ENCODE measurements at regions not wholly inside any gene's neighbourhood (a gene's known extent, or its start where the extent isn't known, plus 50 kb on each side); places are given as distances from the start of the nearest gene placed in this dataset.

DNA sequence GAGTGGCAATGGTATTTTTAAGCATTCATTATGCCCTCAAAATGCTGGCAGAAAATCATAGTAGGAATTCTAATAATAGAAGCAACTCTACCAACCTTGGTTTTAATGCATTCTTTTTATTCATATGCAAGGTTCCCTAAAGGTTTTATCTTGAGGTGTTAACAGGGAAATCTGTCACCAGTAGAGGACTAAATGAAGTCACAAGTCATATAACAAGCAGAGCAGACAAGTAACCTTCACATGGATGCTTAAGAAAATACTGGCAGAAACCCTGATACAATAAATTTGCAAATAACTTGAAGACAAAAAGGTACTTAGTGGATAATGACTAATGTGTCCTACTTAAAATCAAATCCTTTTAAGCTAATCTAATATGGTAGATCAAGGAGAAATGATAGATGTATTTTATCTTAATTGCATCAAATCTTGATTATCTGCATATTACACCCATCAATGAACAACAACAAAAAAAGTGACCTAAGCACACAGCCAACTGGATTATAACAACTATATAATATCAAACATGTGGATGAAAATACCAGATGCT is 73.3 kb downstream of the RFC3 start:
- no peak for FAIRE-seq
- TF ChIP-seq POLR2A (IDR thresholded peaks at IDR 0.05; ENCODE audit: low read depth, low read length): no peak
- no peak for TF ChIP-seq POLR2AphosphoS5 (IDR thresholded peaks at IDR 0.05; ENCODE audit: low read depth, low read length)
- TF ChIP-seq TAF1 (IDR thresholded peaks at IDR 0.05; ENCODE audit: borderline replicate concordance, low read depth, low read length): no peak
- DNase-seq (ENCODE audit: insufficient read length): no peak

DNA sequence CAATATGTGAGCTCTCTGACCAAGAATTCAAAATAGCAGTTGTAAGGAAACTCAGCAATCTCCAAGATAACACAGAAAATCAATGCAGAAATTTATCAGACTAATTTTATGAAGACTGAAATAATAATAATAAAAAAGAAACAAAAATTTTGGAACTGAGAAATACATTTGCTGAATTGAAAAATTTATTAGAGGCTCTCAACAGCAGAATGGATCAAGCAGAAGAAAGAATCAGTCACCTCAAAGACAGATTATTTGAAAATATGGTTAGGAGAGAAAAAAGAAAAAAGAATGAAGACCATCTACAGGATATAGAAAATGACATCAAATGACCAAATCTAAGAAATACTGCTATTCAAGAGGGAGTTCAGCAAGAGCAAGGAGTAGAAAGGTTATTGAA is 75.6 kb downstream of the RFC3 start:
- DNase-seq (ENCODE audit: insufficient read length) (no peak), FAIRE-seq (no peak)
- TF ChIP-seq POLR2AphosphoS5 (IDR thresholded peaks at IDR 0.05; ENCODE audit: low read depth, low read length) (no peak), POLR2A (IDR thresholded peaks at IDR 0.05; ENCODE audit: low read depth, low read length) (no peak), TAF1 (IDR thresholded peaks at IDR 0.05; ENCODE audit: borderline replicate concordance, low read depth, low read length) (no peak)

GRCh38 chr13:33904431-33904830 is 86.5 kb downstream of the RFC3 start:
- FAIRE-seq: no peak
- TF ChIP-seq POLR2AphosphoS5 (IDR thresholded peaks at IDR 0.05; ENCODE audit: low read depth, low read length) (no peak), POLR2A (IDR thresholded peaks at IDR 0.05; ENCODE audit: low read depth, low read length) (no peak), TAF1 (IDR thresholded peaks at IDR 0.05; ENCODE audit: borderline replicate concordance, low read depth, low read length) (no peak)
- DNase-seq (ENCODE audit: insufficient read length): no peak

DNA sequence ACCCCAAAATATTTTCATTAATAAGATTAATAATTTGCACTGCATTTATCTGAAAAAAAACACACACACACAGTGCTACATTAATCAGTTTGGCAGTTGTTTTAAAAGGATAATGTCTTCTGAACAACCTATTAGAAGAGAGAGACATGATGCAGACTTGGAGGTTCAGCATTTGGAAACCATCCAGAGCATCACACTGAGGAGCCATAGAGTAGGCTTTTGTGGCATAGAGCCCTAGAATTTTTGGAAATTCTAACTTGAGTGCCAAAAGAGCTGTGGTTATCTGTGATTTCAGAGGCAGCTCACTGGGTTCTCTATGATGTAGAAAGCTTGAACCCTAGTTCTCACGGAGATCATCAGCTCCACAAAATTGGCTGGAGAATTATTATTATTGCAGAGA is 90.2 kb downstream of the RFC3 start:
- no peak for DNase-seq (ENCODE audit: insufficient read length)
- TF ChIP-seq TAF1 (IDR thresholded peaks at IDR 0.05; ENCODE audit: borderline replicate concordance, low read depth, low read length) (no peak), POLR2AphosphoS5 (IDR thresholded peaks at IDR 0.05; ENCODE audit: low read depth, low read length) (no peak), POLR2A (IDR thresholded peaks at IDR 0.05; ENCODE audit: low read depth, low read length) (no peak)
- FAIRE-seq: no peak

DNA sequence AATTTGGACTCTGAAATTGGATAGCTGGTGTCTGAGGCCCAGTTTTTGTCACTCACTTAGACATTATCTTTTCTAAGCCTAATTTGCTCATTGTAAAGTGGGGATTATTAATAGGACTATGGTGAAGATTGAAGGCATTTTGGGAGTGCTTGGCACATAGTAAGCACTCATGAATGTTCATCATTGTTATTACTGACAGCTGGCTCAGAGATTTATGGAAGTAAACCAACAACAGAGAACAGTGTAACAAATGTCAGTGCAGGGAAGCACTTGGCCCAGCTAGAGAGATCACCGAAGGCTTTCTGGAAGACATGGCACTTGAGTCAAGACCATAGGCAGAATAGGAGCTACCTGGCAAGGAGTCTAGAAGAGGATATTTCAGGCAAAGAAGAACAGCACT is 92.3 kb downstream of the RFC3 start:
- FAIRE-seq: no peak

DNA sequence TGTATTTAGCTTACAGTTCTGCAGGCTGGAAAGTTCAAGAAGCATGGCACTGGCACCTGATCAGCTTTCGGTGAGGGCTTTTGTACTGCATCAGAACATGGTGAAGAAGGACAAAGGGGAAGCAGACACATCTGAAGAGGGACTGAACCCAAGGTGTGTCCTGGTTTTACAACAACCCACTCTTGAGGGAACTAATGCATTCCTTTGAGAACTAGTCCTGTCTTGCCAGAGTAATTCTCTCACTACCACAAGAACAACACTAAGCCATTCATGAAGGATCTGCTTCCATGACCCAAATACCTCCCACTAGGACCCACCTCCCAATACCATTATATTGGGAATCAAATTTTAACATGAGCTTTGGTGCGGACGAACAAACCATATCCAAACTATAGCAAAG is 93.6 kb downstream of the RFC3 start:
- FAIRE-seq (no peak), DNase-seq (ENCODE audit: insufficient read length) (no peak)
- TF ChIP-seq POLR2AphosphoS5 (IDR thresholded peaks at IDR 0.05; ENCODE audit: low read depth, low read length) (no peak), POLR2A (IDR thresholded peaks at IDR 0.05; ENCODE audit: low read depth, low read length) (no peak), TAF1 (IDR thresholded peaks at IDR 0.05; ENCODE audit: borderline replicate concordance, low read depth, low read length) (no peak)

More for the DNA sequence above, 92.3 kb downstream of the RFC3 start:
- DNase-seq (ENCODE audit: insufficient read length): no peak
- TF ChIP-seq POLR2A (IDR thresholded peaks at IDR 0.05; ENCODE audit: low read depth, low read length) (no peak), TAF1 (IDR thresholded peaks at IDR 0.05; ENCODE audit: borderline replicate concordance, low read depth, low read length) (no peak), POLR2AphosphoS5 (IDR thresholded peaks at IDR 0.05; ENCODE audit: low read depth, low read length) (no peak)

GRCh38 chr13:33913829-33914228 is 95.9 kb downstream of the RFC3 start:
- TF ChIP-seq POLR2AphosphoS5 (IDR thresholded peaks at IDR 0.05; ENCODE audit: low read depth, low read length): no peak
- no peak for TF ChIP-seq POLR2A (IDR thresholded peaks at IDR 0.05; ENCODE audit: low read depth, low read length)
- no peak for TF ChIP-seq TAF1 (IDR thresholded peaks at IDR 0.05; ENCODE audit: borderline replicate concordance, low read depth, low read length)
- DNase-seq (ENCODE audit: insufficient read length) (no peak), FAIRE-seq (no peak)

- TF ChIP-seq POLR2A (IDR thresholded peaks at IDR 0.05; ENCODE audit: low read depth, low read length): no peak
- FAIRE-seq (no peak), DNase-seq (ENCODE audit: insufficient read length) (no peak)
Observed at GRCh38 chr13:33917190-33917589, 99.2 kb downstream of the RFC3 start.

- FAIRE-seq (no peak), DNase-seq (ENCODE audit: insufficient read length) (no peak)
- TF ChIP-seq TAF1 (IDR thresholded peaks at IDR 0.05; ENCODE audit: borderline replicate concordance, low read depth, low read length) (no peak), POLR2A (IDR thresholded peaks at IDR 0.05; ENCODE audit: low read depth, low read length) (no peak), POLR2AphosphoS5 (IDR thresholded peaks at IDR 0.05; ENCODE audit: low read depth, low read length) (no peak)
Observed at GRCh38 chr13:33918199-33918932, 100.4 kb downstream of the RFC3 start.

DNA sequence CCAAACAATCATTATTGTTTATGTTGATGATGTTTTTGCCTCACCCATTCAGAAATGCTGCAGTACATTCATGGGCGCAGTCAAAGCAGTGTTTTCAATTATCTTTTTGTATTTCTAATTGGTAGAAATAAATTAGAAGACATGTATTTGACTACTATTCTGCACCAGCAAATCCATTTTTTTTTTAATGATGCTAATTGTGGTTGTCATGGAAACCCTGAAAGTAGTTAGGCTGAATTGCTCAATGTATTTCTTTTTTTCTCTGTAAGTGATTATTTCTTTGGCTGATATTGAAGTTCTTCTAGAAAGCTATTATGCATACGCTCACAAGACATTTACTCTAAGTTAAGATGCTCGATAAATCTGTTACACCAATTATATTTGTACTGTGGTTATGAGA is 101.2 kb downstream of the RFC3 start:
- no peak for TF ChIP-seq POLR2A (IDR thresholded peaks at IDR 0.05; ENCODE audit: low read depth, low read length)
- no peak for TF ChIP-seq POLR2AphosphoS5 (IDR thresholded peaks at IDR 0.05; ENCODE audit: low read depth, low read length)
- no peak for TF ChIP-seq TAF1 (IDR thresholded peaks at IDR 0.05; ENCODE audit: borderline replicate concordance, low read depth, low read length)
- FAIRE-seq (no peak), DNase-seq (ENCODE audit: insufficient read length) (no peak)

DNA sequence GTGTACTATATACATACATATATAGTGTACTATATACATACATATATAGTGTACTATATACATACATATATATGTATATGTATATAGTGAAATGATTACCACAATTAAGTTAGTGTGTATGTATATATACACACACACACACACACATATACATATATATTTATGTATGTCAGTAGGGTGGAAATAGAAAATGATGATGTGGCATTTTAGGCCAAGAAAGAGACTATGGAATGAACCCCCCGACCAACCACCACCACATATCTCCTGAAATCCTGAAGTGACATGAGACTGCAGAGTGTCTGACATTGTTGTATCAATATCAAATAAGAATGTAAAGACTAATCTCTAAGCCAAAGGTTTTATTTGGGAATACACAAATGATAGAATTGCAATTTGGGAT is 107.6 kb downstream of the RFC3 start:
- TF ChIP-seq POLR2A (IDR thresholded peaks at IDR 0.05; ENCODE audit: low read depth, low read length) (no peak), POLR2AphosphoS5 (IDR thresholded peaks at IDR 0.05; ENCODE audit: low read depth, low read length) (no peak), TAF1 (IDR thresholded peaks at IDR 0.05; ENCODE audit: borderline replicate concordance, low read depth, low read length) (no peak)
- DNase-seq (ENCODE audit: insufficient read length) (no peak), FAIRE-seq (no peak)

GRCh38 chr13:33927315-33927714 is 109.4 kb downstream of the RFC3 start:
- no peak for DNase-seq (ENCODE audit: insufficient read length)

More at GRCh38 chr13:33927315-33927714, 109.4 kb downstream of the RFC3 start:
- TF ChIP-seq TAF1 (IDR thresholded peaks at IDR 0.05; ENCODE audit: borderline replicate concordance, low read depth, low read length) (no peak), POLR2A (IDR thresholded peaks at IDR 0.05; ENCODE audit: low read depth, low read length) (no peak), POLR2AphosphoS5 (IDR thresholded peaks at IDR 0.05; ENCODE audit: low read depth, low read length) (no peak)
- FAIRE-seq: no peak
